Endometrium (tissue), 2 donors: ENCODE measurements at regions not wholly inside any gene's neighbourhood (a gene's known extent, or its start where the extent isn't known, plus 50 kb on each side); places are given as distances from the start of the nearest gene placed in this dataset.

Experiments used
- FAIRE-seq: peaks from 2 replicates; lab custom pipeline; 2012; peaks lifted over from hg19 to GRCh38; lab: Jason Lieb, UNC
- donor health status: control.
- donor health status: control.

GRCh38 chr9:81250606-81251005, 438.7 kb downstream of the TLE1 start:
- no peak for FAIRE-seq

GRCh38 chr9:81250041-81250440, 439.3 kb downstream of the TLE1 start:
- no peak for FAIRE-seq

GRCh38 chr9:81245254-81245956, 443.9 kb downstream of the TLE1 start:
- no peak for FAIRE-seq

GRCh38 chr9:81244631-81245030, 444.7 kb downstream of the TLE1 start:
- FAIRE-seq = no peak

GRCh38 chr9:81242866-81243265, 446.5 kb downstream of the TLE1 start:
- FAIRE-seq = no peak

GRCh38 chr9:81239388-81239787, 450.0 kb downstream of the TLE1 start:
- FAIRE-seq = no peak

GRCh38 chr9:81237565-81238231, 451.6 kb downstream of the TLE1 start:
- FAIRE-seq = no peak

GRCh38 chr9:81234924-81235610, 454.3 kb downstream of the TLE1 start:
- no peak for FAIRE-seq

GRCh38 chr9:81231011-81231410, 458.3 kb downstream of the TLE1 start:
- peak; percentile 21 for FAIRE-seq

- FAIRE-seq = no peak
Measured at GRCh38 chr9:81227507-81228245, 461.7 kb downstream of the TLE1 start.

GRCh38 chr9:81225596-81225995, 463.8 kb downstream of the TLE1 start:
- FAIRE-seq = no peak

GRCh38 chr9:81224166-81225081, 464.9 kb downstream of the TLE1 start:
- no peak for FAIRE-seq

GRCh38 chr9:81214975-81215374, 474.4 kb downstream of the TLE1 start:
- no peak for FAIRE-seq

GRCh38 chr9:81213456-81213855, 475.9 kb downstream of the TLE1 start:
- no peak for FAIRE-seq

- FAIRE-seq = no peak
Measured at GRCh38 chr9:81211741-81212140, 477.6 kb downstream of the TLE1 start.

GRCh38 chr9:81207651-81208050, 481.7 kb downstream of the TLE1 start:
- no peak for FAIRE-seq

GRCh38 chr9:81202292-81202691, 487.1 kb downstream of the TLE1 start:
- FAIRE-seq = no peak

- no peak for FAIRE-seq
Measured at GRCh38 chr9:81195206-81195605, 494.1 kb downstream of the TLE1 start.

GRCh38 chr9:81193362-81194339, 495.7 kb downstream of the TLE1 start:
- no peak for FAIRE-seq

GRCh38 chr9:81191222-81191621, 498.1 kb downstream of the TLE1 start:
- no peak for FAIRE-seq
